Peyer's patch (tissue), 4 donors: ENCODE measurements at regions not wholly inside any gene's neighbourhood (a gene's known extent, or its start where the extent isn't known, plus 50 kb on each side); places are given as distances from the start of the nearest gene placed in this dataset.

Experiments
- POLR2A ChIP-seq, 2 donors: fragments of 450-650 bp; IDR thresholded peaks; one replicate each; pipeline ENCODE4 v1.5.1; 2017; ENCODE audit warnings: antibody characterized with exemption in 2 of 2, mild to moderate bottlenecking in 2 of 2, moderate library complexity in 2 of 2
- TF ChIP-seq, protein P1 (sequence below), 6 experiments: fragments of 450-650 bp in 4 of 6; fragments of 200-600 bp in 2 of 6; sonication (generic) in 1 of 6; IDR thresholded peaks; one replicate each; pipeline ENCODE4 v1.5.1; 2017 to 2019; ENCODE audit warnings: antibody characterized with exemption in 6 of 6, mild to moderate bottlenecking in 3 of 6, moderate library complexity in 1 of 6

DNA sequence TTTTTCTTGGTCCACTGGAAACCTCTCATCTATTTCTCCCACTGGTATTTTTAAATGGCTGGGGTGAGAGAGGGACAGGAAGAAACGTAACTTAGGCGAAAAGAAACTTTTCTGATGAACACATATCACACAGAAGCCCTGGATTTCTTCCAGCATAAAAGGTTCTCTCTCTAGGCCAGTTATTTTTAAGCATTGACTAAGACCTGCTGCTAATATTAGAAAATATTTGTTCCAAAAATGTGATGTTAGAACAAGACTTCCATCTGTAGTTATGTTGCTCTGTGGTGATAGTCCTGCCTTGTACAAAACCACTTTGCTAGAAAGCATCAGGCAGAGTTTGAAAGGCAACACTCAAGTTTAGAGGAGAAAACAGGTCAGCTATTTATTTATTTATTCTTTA, 537.7 kb downstream of the MCTP2 start:
- TF ChIP-seq POLR2A (IDR thresholded peaks at IDR 0.05), result no peak
- TF ChIP-seq, protein P1, sequence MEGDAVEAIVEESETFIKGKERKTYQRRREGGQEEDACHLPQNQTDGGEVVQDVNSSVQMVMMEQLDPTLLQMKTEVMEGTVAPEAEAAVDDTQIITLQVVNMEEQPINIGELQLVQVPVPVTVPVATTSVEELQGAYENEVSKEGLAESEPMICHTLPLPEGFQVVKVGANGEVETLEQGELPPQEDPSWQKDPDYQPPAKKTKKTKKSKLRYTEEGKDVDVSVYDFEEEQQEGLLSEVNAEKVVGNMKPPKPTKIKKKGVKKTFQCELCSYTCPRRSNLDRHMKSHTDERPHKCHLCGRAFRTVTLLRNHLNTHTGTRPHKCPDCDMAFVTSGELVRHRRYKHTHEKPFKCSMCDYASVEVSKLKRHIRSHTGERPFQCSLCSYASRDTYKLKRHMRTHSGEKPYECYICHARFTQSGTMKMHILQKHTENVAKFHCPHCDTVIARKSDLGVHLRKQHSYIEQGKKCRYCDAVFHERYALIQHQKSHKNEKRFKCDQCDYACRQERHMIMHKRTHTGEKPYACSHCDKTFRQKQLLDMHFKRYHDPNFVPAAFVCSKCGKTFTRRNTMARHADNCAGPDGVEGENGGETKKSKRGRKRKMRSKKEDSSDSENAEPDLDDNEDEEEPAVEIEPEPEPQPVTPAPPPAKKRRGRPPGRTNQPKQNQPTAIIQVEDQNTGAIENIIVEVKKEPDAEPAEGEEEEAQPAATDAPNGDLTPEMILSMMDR (IDR thresholded peaks at IDR 0.05), result no peak
